ENCODE measurements at regions not wholly inside any gene's neighbourhood (a gene's known extent, or its start where the extent isn't known, plus 50 kb on each side); places are given as distances from the start of the nearest gene placed in this dataset.

DNA sequence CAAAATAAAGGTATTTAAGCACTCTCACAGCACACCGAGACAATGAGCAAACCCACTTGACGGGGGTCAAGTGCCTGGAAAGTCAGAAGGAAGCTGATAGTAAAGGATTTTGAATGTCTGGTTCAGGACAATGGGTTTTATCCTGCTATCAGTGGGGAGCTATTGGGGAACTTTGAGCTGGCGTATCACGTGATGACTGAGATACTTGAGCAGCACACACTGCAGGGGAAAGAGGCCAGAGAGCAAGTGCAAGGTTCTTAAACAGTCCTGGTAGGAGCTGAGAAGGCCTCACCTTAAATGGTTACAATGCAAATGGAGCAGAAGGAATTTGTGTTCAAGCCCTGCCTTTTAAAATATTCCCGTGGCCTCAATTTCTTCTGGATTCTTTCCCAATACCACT is 225.3 kb downstream of the LACC1 start:
- H3K9me3 ChIP-seq (ENCODE audit: control insufficient read depth, insufficient read depth, low read depth, low read length), result no peaks in the 10 kb centered on the region
- ChIA-PET POLR2A (no interaction called here), CTCF (no interaction called here)
- H3K4me3 ChIP-seq (ENCODE audit: low read depth, low read length), result no peak overlapping the region
- no peaks in the 10 kb centered on the region for H3K36me3 ChIP-seq (ENCODE audit: control insufficient read depth in 2 of 2, insufficient read depth in 1 of 2, low read length in 2 of 2)
- H3K27ac ChIP-seq (ENCODE audit: extremely low read depth, low read depth, low read length), result no peak overlapping the region
- TF ChIP-seq REPIN1 (tag by site-specific recombination; IDR thresholded peaks at IDR 0.05; ENCODE audit: low read depth), result no peak
- TF ChIP-seq ZFP69B (tag by site-specific recombination; IDR thresholded peaks at IDR 0.05), result no peak
- TF ChIP-seq, protein P1, sequence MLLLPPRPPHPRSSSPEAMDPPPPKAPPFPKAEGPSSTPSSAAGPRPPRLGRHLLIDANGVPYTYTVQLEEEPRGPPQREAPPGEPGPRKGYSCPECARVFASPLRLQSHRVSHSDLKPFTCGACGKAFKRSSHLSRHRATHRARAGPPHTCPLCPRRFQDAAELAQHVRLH (tag by site-specific recombination; IDR thresholded peaks at IDR 0.05), result no peak
- no peaks in the 10 kb centered on the region for H3K4me1 ChIP-seq (ENCODE audit: control insufficient read depth, insufficient read depth, low read length)

DNA sequence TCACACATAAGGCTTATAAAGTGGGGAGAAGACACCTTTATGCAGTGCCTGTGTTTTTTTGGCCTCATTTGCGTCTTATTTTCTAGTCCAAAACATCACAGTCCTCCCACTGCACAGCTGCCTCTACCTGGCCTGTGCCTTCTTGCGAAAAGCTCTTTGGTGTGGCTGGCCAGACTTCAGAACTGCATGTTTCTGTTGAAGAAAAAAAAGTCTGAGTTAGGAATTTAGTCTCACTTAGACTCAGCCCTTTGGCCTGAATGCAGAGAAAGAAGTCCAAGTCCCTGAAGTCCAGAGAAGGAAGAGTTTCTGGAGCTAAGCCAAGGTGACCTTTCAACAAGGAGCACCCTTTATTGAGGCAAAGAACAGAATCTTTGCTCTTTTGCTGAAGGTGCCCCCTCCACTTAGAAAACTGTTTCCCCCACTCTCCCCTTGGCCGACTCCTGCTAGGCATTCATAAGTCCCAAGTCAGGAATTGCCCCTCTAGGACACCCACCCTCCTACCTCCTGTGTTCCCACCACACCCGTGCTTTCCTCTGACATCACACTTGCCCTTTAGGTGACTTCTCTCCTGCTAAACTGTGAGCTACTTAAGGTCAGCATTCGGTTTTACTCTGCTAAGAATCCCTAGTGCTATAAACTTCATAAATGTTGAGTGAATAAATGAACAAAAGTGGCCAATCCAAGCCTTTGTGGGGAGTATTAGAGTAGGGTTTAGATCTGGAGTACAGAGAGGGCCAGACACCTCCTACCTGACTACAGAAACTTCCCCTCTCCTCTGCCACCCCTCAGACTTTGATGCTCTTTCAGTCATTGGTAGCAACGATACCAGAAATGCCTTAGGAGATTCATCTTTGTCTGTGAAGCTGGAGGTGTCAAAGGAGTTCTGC is 226.8 kb downstream of the LACC1 start:
- ChIA-PET POLR2A (no interaction called here), CTCF (no interaction called here)
- TF ChIP-seq ZNF324 (tag by site-specific recombination; IDR thresholded peaks at IDR 0.05), result no peak
- TF ChIP-seq, protein P2, sequence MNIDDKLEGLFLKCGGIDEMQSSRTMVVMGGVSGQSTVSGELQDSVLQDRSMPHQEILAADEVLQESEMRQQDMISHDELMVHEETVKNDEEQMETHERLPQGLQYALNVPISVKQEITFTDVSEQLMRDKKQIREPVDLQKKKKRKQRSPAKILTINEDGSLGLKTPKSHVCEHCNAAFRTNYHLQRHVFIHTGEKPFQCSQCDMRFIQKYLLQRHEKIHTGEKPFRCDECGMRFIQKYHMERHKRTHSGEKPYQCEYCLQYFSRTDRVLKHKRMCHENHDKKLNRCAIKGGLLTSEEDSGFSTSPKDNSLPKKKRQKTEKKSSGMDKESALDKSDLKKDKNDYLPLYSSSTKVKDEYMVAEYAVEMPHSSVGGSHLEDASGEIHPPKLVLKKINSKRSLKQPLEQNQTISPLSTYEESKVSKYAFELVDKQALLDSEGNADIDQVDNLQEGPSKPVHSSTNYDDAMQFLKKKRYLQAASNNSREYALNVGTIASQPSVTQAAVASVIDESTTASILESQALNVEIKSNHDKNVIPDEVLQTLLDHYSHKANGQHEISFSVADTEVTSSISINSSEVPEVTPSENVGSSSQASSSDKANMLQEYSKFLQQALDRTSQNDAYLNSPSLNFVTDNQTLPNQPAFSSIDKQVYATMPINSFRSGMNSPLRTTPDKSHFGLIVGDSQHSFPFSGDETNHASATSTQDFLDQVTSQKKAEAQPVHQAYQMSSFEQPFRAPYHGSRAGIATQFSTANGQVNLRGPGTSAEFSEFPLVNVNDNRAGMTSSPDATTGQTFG (tag by site-specific recombination; IDR thresholded peaks at IDR 0.05; ENCODE audit: borderline replicate concordance), result no peak
- no peak for TF ChIP-seq SCRT1 (tag by site-specific recombination; IDR thresholded peaks at IDR 0.05; ENCODE audit: borderline replicate concordance)
- no peak for TF ChIP-seq ZNF654 (tag by site-specific recombination; IDR thresholded peaks at IDR 0.05; ENCODE audit: low read depth)
- TF ChIP-seq ZNF23 (tag by site-specific recombination; IDR thresholded peaks at IDR 0.05; ENCODE audit: borderline replicate concordance), result no peak
- TF ChIP-seq GLI4 (tag by site-specific recombination; IDR thresholded peaks at IDR 0.05), result no peak
- TF ChIP-seq ZBTB21 (tag by site-specific recombination; IDR thresholded peaks at IDR 0.05), result no peak
- TF ChIP-seq, protein P3, sequence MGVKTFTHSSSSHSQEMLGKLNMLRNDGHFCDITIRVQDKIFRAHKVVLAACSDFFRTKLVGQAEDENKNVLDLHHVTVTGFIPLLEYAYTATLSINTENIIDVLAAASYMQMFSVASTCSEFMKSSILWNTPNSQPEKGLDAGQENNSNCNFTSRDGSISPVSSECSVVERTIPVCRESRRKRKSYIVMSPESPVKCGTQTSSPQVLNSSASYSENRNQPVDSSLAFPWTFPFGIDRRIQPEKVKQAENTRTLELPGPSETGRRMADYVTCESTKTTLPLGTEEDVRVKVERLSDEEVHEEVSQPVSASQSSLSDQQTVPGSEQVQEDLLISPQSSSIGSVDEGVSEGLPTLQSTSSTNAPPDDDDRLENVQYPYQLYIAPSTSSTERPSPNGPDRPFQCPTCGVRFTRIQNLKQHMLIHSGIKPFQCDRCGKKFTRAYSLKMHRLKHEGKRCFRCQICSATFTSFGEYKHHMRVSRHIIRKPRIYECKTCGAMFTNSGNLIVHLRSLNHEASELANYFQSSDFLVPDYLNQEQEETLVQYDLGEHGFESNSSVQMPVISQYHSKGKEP (tag by site-specific recombination; IDR thresholded peaks at IDR 0.05), result no peak
- TF ChIP-seq ZNF707 (tag by site-specific recombination; IDR thresholded peaks at IDR 0.05), result no peak
- TF ChIP-seq MYNN (tag by site-specific recombination; IDR thresholded peaks at IDR 0.05; ENCODE audit: borderline replicate concordance), result no peak
- no peak for TF ChIP-seq GLIS2 (tag by site-specific recombination; IDR thresholded peaks at IDR 0.05)
- TF ChIP-seq, protein P4, sequence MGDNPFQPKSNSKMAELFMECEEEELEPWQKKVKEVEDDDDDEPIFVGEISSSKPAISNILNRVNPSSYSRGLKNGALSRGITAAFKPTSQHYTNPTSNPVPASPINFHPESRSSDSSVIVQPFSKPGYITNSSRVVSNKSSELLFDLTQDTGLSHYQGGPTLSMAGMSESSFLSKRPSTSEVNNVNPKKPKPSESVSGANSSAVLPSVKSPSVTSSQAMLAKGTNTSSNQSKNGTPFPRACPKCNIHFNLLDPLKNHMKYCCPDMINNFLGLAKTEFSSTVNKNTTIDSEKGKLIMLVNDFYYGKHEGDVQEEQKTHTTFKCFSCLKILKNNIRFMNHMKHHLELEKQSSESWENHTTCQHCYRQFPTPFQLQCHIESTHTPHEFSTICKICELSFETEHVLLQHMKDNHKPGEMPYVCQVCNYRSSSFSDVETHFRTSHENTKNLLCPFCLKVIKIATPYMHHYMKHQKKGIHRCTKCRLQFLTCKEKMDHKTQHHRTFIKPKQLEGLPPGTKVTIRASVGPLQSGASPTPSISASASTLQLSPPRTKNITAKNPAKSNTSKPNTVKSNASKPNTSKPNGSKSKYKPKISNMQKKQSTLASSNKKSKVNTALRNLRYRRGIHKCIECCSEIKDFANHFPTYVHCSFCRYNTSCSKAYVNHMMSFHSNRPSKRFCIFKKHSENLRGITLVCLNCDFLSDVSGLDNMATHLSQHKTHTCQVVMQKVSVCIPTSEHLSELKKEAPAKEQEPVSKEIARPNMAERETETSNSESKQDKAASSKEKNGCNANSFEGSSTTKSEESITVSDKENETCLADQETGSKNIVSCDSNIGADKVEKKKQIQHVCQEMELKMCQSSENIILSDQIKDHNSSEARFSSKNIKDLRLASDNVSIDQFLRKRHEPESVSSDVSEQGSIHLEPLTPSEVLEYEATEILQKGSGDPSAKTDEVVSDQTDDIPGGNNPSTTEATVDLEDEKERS (tag by site-specific recombination; IDR thresholded peaks at IDR 0.05), result no peak
- TF ChIP-seq ZNF791 (tag by site-specific recombination; IDR thresholded peaks at IDR 0.05), result no peak
- TF ChIP-seq, protein P5, sequence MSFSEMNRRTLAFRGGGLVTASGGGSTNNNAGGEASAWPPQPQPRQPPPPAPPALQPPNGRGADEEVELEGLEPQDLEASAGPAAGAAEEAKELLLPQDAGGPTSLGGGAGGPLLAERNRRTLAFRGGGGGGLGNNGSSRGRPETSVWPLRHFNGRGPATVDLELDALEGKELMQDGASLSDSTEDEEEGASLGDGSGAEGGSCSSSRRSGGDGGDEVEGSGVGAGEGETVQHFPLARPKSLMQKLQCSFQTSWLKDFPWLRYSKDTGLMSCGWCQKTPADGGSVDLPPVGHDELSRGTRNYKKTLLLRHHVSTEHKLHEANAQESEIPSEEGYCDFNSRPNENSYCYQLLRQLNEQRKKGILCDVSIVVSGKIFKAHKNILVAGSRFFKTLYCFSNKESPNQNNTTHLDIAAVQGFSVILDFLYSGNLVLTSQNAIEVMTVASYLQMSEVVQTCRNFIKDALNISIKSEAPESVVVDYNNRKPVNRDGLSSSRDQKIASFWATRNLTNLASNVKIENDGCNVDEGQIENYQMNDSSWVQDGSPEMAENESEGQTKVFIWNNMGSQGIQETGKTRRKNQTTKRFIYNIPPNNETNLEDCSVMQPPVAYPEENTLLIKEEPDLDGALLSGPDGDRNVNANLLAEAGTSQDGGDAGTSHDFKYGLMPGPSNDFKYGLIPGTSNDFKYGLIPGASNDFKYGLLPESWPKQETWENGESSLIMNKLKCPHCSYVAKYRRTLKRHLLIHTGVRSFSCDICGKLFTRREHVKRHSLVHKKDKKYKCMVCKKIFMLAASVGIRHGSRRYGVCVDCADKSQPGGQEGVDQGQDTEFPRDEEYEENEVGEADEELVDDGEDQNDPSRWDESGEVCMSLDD (tag by site-specific recombination; IDR thresholded peaks at IDR 0.05), result no peak
- no peak for TF ChIP-seq ZNF610 (tag by site-specific recombination; IDR thresholded peaks at IDR 0.05; ENCODE audit: borderline replicate concordance)
- TF ChIP-seq ZNF157 (tag by site-specific recombination; IDR thresholded peaks at IDR 0.05), result no peak
- TF ChIP-seq ZNF140 (tag by site-specific recombination; IDR thresholded peaks at IDR 0.05), result no peak
- no peak for TF ChIP-seq ZFHX2 (tag by site-specific recombination; conservative IDR thresholded peaks at IDR 0.05)
- no peaks in the 10 kb centered on the region for H3K36me3 ChIP-seq (ENCODE audit: control insufficient read depth in 2 of 2, insufficient read depth in 1 of 2, low read length in 2 of 2)
- no peaks in the 10 kb centered on the region for H3K9me3 ChIP-seq (ENCODE audit: control insufficient read depth, insufficient read depth, low read depth, low read length)
- no peak overlapping the region for H3K27ac ChIP-seq (ENCODE audit: extremely low read depth, low read depth, low read length)
- H3K4me1 ChIP-seq (ENCODE audit: control insufficient read depth, insufficient read depth, low read length), result no peaks in the 10 kb centered on the region
- H3K4me3 ChIP-seq (ENCODE audit: low read depth, low read length), result no peak overlapping the region
